OCI-LY3 (cell line): ENCODE measurements at regions not wholly inside any gene's neighbourhood (a gene's known extent, or its start where the extent isn't known, plus 50 kb on each side); places are given as distances from the start of the nearest gene placed in this dataset.

Source experiments
- CTCF ChIP-seq: fragments of 200-600, 300-600 bp; sonication (generic); IDR thresholded peaks from 2 replicates; pipeline ENCODE4 v1.5.1; 2014; ENCODE audit warnings: antibody characterized with exemption, low read length, low read depth
- EZH2phosphoT487 ChIP-seq: fragments of 200-600 bp; shearing (Covaris generic); IDR thresholded peaks from 2 replicates; pipeline ENCODE4 v1.6.1; 2018; ENCODE audit warnings: antibody characterized with exemption, mixed run types, low read depth

- TF ChIP-seq CTCF = no peak
- no peak for TF ChIP-seq EZH2phosphoT487
Measured at GRCh38 chr14:71414631-71415403, 507.6 kb downstream of the PCNX1 start.
